Mucosa of descending colon (tissue), 3 donors: ENCODE measurements at regions not wholly inside any gene's neighbourhood (a gene's known extent, or its start where the extent isn't known, plus 50 kb on each side); places are given as distances from the start of the nearest gene placed in this dataset.
"Not testable (repeated sequence)": the region's sequence is repeated elsewhere in the genome, so short reads cannot be mapped to it uniquely, and the experiment has no call there.

Experiments
- ATAC-seq: fragments of 200-7000 bp; cut with Tn5 transposase; one replicate; pipeline ENCODE4 v1.9.1; 2020; ENCODE audit warnings: mild to moderate bottlenecking, moderate library complexity
- DNase-seq, 3 donors: peaks; one replicate each; pipeline ENCODE4 v3.0.0-alpha.2; 2020
- H3K36me3 ChIP-seq: fragments of 200-600 bp; one replicate; pipeline ENCODE4 v1.8.0; 2021; ENCODE audit warnings: low read depth, mild to moderate bottlenecking
- H3K4me1 ChIP-seq: fragments of 200-600 bp; one replicate; pipeline ENCODE4 v1.8.0; 2021; ENCODE audit warnings: low read depth, mild to moderate bottlenecking
- H3K4me3 ChIP-seq: fragments of 200-600 bp; one replicate; pipeline ENCODE4 v1.8.0; 2021; ENCODE audit warnings: mild to moderate bottlenecking
- H3K9me3 ChIP-seq: fragments of 200-600 bp; one replicate; pipeline ENCODE4 v1.8.0; 2021; ENCODE audit warnings: mild to moderate bottlenecking
- CTCF ChIP-seq: fragments of 200-600 bp; IDR thresholded peaks from one replicate; pipeline ENCODE4 v1.8.0; 2022; ENCODE audit warnings: antibody characterized with exemption, mild to moderate bottlenecking
- intact Hi-C, 2 donors: fragments of 100-400 bp; cut with DNase I in 1 of 2; cut with micrococcal nuclease in 1 of 2; formaldehyde crosslinking; loops; one replicate each; pipeline versions ENCODE4 v1.11.0 to v1.11.1; 2022; cut with DNase I, micrococcal nuclease
- donor health status: DM: no; HTN: no; CAD: no; lungs with moderate emphysema.
- donor health status: DM: no; HTN: no; CAD: no.
- donor health status: DM: no; HTN: yes; CAD: no.

GRCh38 chr3:40753951-40754350 is 229.2 kb downstream of the ZNF621 start:
- no peak for ATAC-seq
- no peak for DNase-seq

GRCh38 chr3:40754994-40755393 is 230.2 kb downstream of the ZNF621 start:
- Histone ChIP-seq H3K4me1 (no peaks in the 10 kb centered on the region), H3K36me3 (no peaks in the 10 kb centered on the region), H3K9me3 (no peaks in the 10 kb centered on the region), H3K4me3 (no peak overlapping the region)
- intact Hi-C loops: no loop called here
- DNase-seq: no peak
- ATAC-seq: peak; percentile 74
- no peak for TF ChIP-seq CTCF

More at GRCh38 chr3:40753951-40754350, 229.2 kb downstream of the ZNF621 start:
- Histone ChIP-seq H3K4me3 (no peak overlapping the region), H3K36me3 (no peaks in the 10 kb centered on the region), H3K9me3 (no peaks in the 10 kb centered on the region), H3K4me1 (no peaks in the 10 kb centered on the region)
- intact Hi-C loops: no loop called here
- no peak for TF ChIP-seq CTCF

- H3K36me3 ChIP-seq: no peaks in the 10 kb centered on the region
- ATAC-seq: no peak
- no peaks in the 10 kb centered on the region for H3K4me1 ChIP-seq
- no peak overlapping the region for H3K4me3 ChIP-seq
- DNase-seq: no peak
- intact Hi-C loops: no loop called here
- no peaks in the 10 kb centered on the region for H3K9me3 ChIP-seq
- no peak for TF ChIP-seq CTCF
Measured at GRCh38 chr3:40756500-40756899, 231.7 kb downstream of the ZNF621 start.

- H3K4me3 ChIP-seq, ATAC-seq, H3K36me3 ChIP-seq, H3K4me1 ChIP-seq, DNase-seq, intact Hi-C loops, H3K9me3 ChIP-seq: not testable (repeated sequence)
Measured at GRCh38 chr3:40762771-40763170, 238.0 kb downstream of the ZNF621 start.

- intact Hi-C loops: no loop called here
Measured at GRCh38 chr3:40763807-40764206, 239.0 kb downstream of the ZNF621 start.

GRCh38 chr3:40764747-40765146 is 240.0 kb downstream of the ZNF621 start:
- no peaks in the 10 kb centered on the region for H3K36me3 ChIP-seq
- H3K9me3 ChIP-seq: no peaks in the 10 kb centered on the region
- H3K4me3 ChIP-seq: no peak overlapping the region
- DNase-seq (no peak), ATAC-seq (peak; percentile 88)
- TF ChIP-seq CTCF: no peak
- peaks cover 6% of the 10 kb centered on the region for H3K4me1 ChIP-seq
- intact Hi-C loops: no loop called here

More at GRCh38 chr3:40763807-40764206, 239.0 kb downstream of the ZNF621 start:
- Histone ChIP-seq H3K4me1 (peaks cover 6% of the 10 kb centered on the region), H3K36me3 (no peaks in the 10 kb centered on the region), H3K9me3 (no peaks in the 10 kb centered on the region), H3K4me3 (no peak overlapping the region)
- no peak for TF ChIP-seq CTCF
- DNase-seq: no peak
- ATAC-seq: no peak
